ENCODE measurements at regions not wholly inside any gene's neighbourhood (a gene's known extent, or its start where the extent isn't known, plus 50 kb on each side); places are given as distances from the start of the nearest gene placed in this dataset.
"Not testable (repeated sequence)": the region's sequence is repeated elsewhere in the genome, so short reads cannot be mapped to it uniquely, and the experiment has no call there.

- H3K4me3 ChIP-seq (replicated peaks in 1 of 2; ENCODE audit: low read depth in 2 of 2, low read length in 2 of 2) = no peak overlapping the region
- TF ChIP-seq CTCF (IDR thresholded peaks at IDR 0.05; ENCODE audit: low read depth, low read length) = no peak
- no peak for DNase-seq (ENCODE audit: low read depth in 2 of 2)
Observed at GRCh38 chr4:134883831-134884449, 682.4 kb upstream of the PABPC4L start.

GRCh38 chr4:134879019-134879418 is 677.4 kb upstream of the PABPC4L start:
- no peak for DNase-seq (ENCODE audit: low read depth in 2 of 2)
- no peak for TF ChIP-seq CTCF (IDR thresholded peaks at IDR 0.05; ENCODE audit: low read depth, low read length)
- no peak overlapping the region for H3K4me3 ChIP-seq (replicated peaks in 1 of 2; ENCODE audit: low read depth in 2 of 2, low read length in 2 of 2)

- TF ChIP-seq CTCF (IDR thresholded peaks at IDR 0.05; ENCODE audit: low read depth, low read length) = no peak
- H3K4me3 ChIP-seq (replicated peaks in 1 of 2; ENCODE audit: low read depth in 2 of 2, low read length in 2 of 2) = no peak overlapping the region
- DNase-seq (ENCODE audit: low read depth in 2 of 2) = no peak
Observed at GRCh38 chr4:134867027-134867426, 665.4 kb upstream of the PABPC4L start.

GRCh38 chr4:134865675-134866074 is 664.1 kb upstream of the PABPC4L start:
- no peak for DNase-seq (ENCODE audit: low read depth in 2 of 2)
- no peak overlapping the region for H3K4me3 ChIP-seq (replicated peaks in 1 of 2; ENCODE audit: low read depth in 2 of 2, low read length in 2 of 2)
- TF ChIP-seq CTCF (IDR thresholded peaks at IDR 0.05; ENCODE audit: low read depth, low read length) = no peak

- H3K4me3 ChIP-seq (replicated peaks in 1 of 2; ENCODE audit: low read depth in 2 of 2, low read length in 2 of 2) = no peak overlapping the region
- TF ChIP-seq CTCF (IDR thresholded peaks at IDR 0.05; ENCODE audit: low read depth, low read length) = no peak
- DNase-seq (ENCODE audit: low read depth in 2 of 2) = peak in 1 of 2 donors; percentile 5
Observed at GRCh38 chr4:134862116-134862515, 660.5 kb upstream of the PABPC4L start.

- DNase-seq (ENCODE audit: low read depth in 2 of 2) = no peak
- H3K4me3 ChIP-seq (replicated peaks in 1 of 2; ENCODE audit: low read depth in 2 of 2, low read length in 2 of 2) = no peak overlapping the region
- no peak for TF ChIP-seq CTCF (IDR thresholded peaks at IDR 0.05; ENCODE audit: low read depth, low read length)
Observed at GRCh38 chr4:134848681-134849080, 647.1 kb upstream of the PABPC4L start.

GRCh38 chr4:134830741-134831140 is 629.2 kb upstream of the PABPC4L start:
- DNase-seq (ENCODE audit: low read depth in 2 of 2); H3K4me3 ChIP-seq (replicated peaks in 1 of 2; ENCODE audit: low read depth in 2 of 2, low read length in 2 of 2): not testable (repeated sequence)
